ENCODE measurements at regions not wholly inside any gene's neighbourhood (a gene's known extent, or its start where the extent isn't known, plus 50 kb on each side); places are given as distances from the start of the nearest gene placed in this dataset.

DNA sequence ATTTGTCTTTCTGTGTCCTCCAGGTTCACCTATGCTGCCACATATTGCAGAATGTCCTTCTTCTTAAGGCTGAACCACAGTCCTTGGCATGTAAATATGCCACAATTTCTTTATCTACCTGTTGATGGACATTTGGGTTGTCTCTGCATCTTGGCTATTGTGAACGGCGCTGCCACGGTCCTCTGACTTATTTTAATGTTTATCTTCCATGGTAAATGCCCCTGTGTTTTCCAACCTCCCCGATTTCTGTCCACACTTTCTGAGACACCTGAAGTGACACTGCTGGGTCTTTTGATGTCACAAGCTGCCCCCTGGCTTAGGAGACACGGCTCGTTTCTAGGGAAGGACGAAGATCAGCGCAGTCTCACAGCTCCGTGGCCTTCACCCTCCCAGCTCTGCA, 128.3 kb upstream of the PDE10A start:
- H3K4me3 ChIP-seq: no peak overlapping the region
- H3K9me3 ChIP-seq (replicated peaks): no peaks in the 10 kb centered on the region
- no peaks in the 10 kb centered on the region for H3K4me1 ChIP-seq
- no peaks in the 10 kb centered on the region for H3K36me3 ChIP-seq
- no peak for TF ChIP-seq CTCF (IDR thresholded peaks at IDR 0.05; ENCODE audit: borderline replicate concordance)
- no peaks in the 10 kb centered on the region for H3K27me3 ChIP-seq (ENCODE audit: low read depth)
- no peak overlapping the region for H3K27ac ChIP-seq (replicated peaks)
- no peak for DNase-seq
- intact Hi-C loops (cut with micrococcal nuclease): no loop called here

GRCh38 chr6:165782812-165783211, 119.8 kb upstream of the PDE10A start:
- H3K36me3 ChIP-seq: no peaks in the 10 kb centered on the region
- no peak for TF ChIP-seq CTCF (IDR thresholded peaks at IDR 0.05; ENCODE audit: borderline replicate concordance)
- no peak for DNase-seq
- H3K4me3 ChIP-seq: no peak overlapping the region
- H3K4me1 ChIP-seq: no peaks in the 10 kb centered on the region
- H3K27ac ChIP-seq (replicated peaks): no peak overlapping the region
- intact Hi-C loops (cut with micrococcal nuclease): no loop called here
- no peaks in the 10 kb centered on the region for H3K27me3 ChIP-seq (ENCODE audit: low read depth)
- no peaks in the 10 kb centered on the region for H3K9me3 ChIP-seq (replicated peaks)

GRCh38 chr6:165782134-165782533, 119.1 kb upstream of the PDE10A start:
- H3K4me3 ChIP-seq: no peak overlapping the region
- no peaks in the 10 kb centered on the region for H3K9me3 ChIP-seq (replicated peaks)
- intact Hi-C loops (cut with micrococcal nuclease): no loop called here
- H3K4me1 ChIP-seq: no peaks in the 10 kb centered on the region
- H3K27ac ChIP-seq (replicated peaks): no peak overlapping the region
- no peak for DNase-seq
- H3K36me3 ChIP-seq: no peaks in the 10 kb centered on the region
- no peaks in the 10 kb centered on the region for H3K27me3 ChIP-seq (ENCODE audit: low read depth)
- TF ChIP-seq CTCF (IDR thresholded peaks at IDR 0.05; ENCODE audit: borderline replicate concordance): no peak

DNA sequence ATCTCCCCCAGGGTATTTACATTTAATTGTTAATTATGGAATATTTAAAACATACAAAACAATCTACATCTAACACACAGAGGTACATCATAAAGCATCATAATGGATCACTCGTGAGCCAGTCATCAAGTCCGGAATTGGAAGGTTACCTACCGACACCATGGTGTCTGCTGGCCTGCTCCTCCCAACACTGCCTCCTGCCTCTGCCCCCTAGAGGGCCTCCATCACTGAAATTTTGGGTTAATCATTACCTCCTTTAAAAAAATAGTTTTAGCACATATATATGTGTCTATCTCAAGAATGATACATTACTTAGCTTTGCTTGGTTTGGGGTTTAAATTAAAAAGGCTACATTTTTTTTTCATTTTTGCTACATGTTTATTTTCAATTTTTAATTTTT, 114.6 kb upstream of the PDE10A start:
- no peak overlapping the region for H3K27ac ChIP-seq (replicated peaks)
- peaks cover 20% of the 10 kb centered on the region for H3K4me1 ChIP-seq
- TF ChIP-seq CTCF (IDR thresholded peaks at IDR 0.05; ENCODE audit: borderline replicate concordance): no peak
- no peaks in the 10 kb centered on the region for H3K9me3 ChIP-seq (replicated peaks)
- H3K27me3 ChIP-seq (ENCODE audit: low read depth): no peaks in the 10 kb centered on the region
- intact Hi-C loops (cut with micrococcal nuclease): no loop called here
- H3K4me3 ChIP-seq: no peak overlapping the region
- H3K36me3 ChIP-seq: no peaks in the 10 kb centered on the region
- DNase-seq: no peak

GRCh38 chr6:165776691-165777090, 113.7 kb upstream of the PDE10A start:
- no peak for DNase-seq
- TF ChIP-seq CTCF (IDR thresholded peaks at IDR 0.05; ENCODE audit: borderline replicate concordance): no peak
- intact Hi-C loops (cut with micrococcal nuclease): no loop called here
- no peak overlapping the region for H3K27ac ChIP-seq (replicated peaks)
- H3K4me3 ChIP-seq: no peak overlapping the region
- no peaks in the 10 kb centered on the region for H3K36me3 ChIP-seq
- no peaks in the 10 kb centered on the region for H3K9me3 ChIP-seq (replicated peaks)
- H3K27me3 ChIP-seq (ENCODE audit: low read depth): no peaks in the 10 kb centered on the region
- H3K4me1 ChIP-seq: peaks cover 20% of the 10 kb centered on the region

- Histone ChIP-seq H3K36me3 (no peaks in the 10 kb centered on the region), H3K27me3 (ENCODE audit: low read depth) (no peaks in the 10 kb centered on the region), H3K4me3 (peak overlapping the region; percentile 3), H3K4me1 (peaks cover 20% of the 10 kb centered on the region), H3K27ac (replicated peaks) (peak overlapping the region; percentile 75), H3K9me3 (replicated peaks) (no peaks in the 10 kb centered on the region)
- intact Hi-C loops (cut with micrococcal nuclease): no loop called here
- no peak for TF ChIP-seq CTCF (IDR thresholded peaks at IDR 0.05; ENCODE audit: borderline replicate concordance)
- DNase-seq: no peak
These were observed 112.7 kb upstream of the PDE10A start for GRCh38 chr6:165775721-165776120.

All from left ventricle myocardium inferior (tissue), 1 donor.